PC-3 (cell line): ENCODE measurements at regions not wholly inside any gene's neighbourhood (a gene's known extent, or its start where the extent isn't known, plus 50 kb on each side); places are given as distances from the start of the nearest gene placed in this dataset.

ENCODE experiments used
- ATAC-seq: fragments of 200-7000 bp; cut with Tn5 transposase; 2 replicates; pipeline ENCODE4 v1.9.1; 2020; ENCODE audit warnings: mild to moderate bottlenecking, moderate library complexity
- BruUV-seq: library from RNA; stranded (reverse); fragments of 400-500 nt; replicated peaks from 2 replicates; lab custom pipeline; 2021; lab: Mats Ljungman, UMichigan
- CTCF ChIA-PET: fragments of 300-600 bp; sonication (Branson Sonifier 250); formaldehyde crosslinking; loops from one replicate; lab custom pipeline; 2022; ENCODE audit warnings: antibody characterized with exemption; lab: Charles Lee
- POLR2A ChIA-PET: fragments of 300-600 bp; sonication (Branson Sonifier 250); formaldehyde crosslinking; loops from one replicate; lab custom pipeline; 2022; ENCODE audit warnings: antibody characterized with exemption; ENCODE audit not compliant: unreplicated experiment; lab: Charles Lee
- DNase-seq: peaks from one replicate; pipeline ENCODE4 v3.0.0-alpha.2; 2015
- H2AFZ ChIP-seq: fragments of 300-600 bp; sonication (generic); 2 replicates; pipeline ENCODE4 v1.6.0; 2016; ENCODE audit warnings: antibody characterized with exemption, low read length
- H3F3A ChIP-seq: fragments of 300-600 bp; sonication (generic); one replicate; pipeline ENCODE4 v1.6.0; 2017; ENCODE audit warnings: antibody characterized with exemption, low read length, control low read depth, mild to moderate bottlenecking; ENCODE audit not compliant: unreplicated experiment
- H3K27ac ChIP-seq: fragments of 300-600 bp; sonication (generic); 2 replicates; pipeline ENCODE4 v1.5.1; 2016; ENCODE audit warnings: mild to moderate bottlenecking, low read length
- H3K27me3 ChIP-seq: fragments of 300-600 bp; sonication (generic); 2 replicates; pipeline ENCODE4 v1.6.1; 2016; ENCODE audit warnings: low read length, mixed read lengths
- H3K36me3 ChIP-seq: fragments of 300-600 bp; sonication (generic); 2 replicates; pipeline ENCODE4 v1.6.1; 2016; ENCODE audit warnings: low read depth, mixed run types, low read length, mixed read lengths
- H3K4me1 ChIP-seq: fragments of 300-600 bp; sonication (generic); 2 replicates; pipeline ENCODE4 v1.5.1; 2016; ENCODE audit warnings: low read length; ENCODE audit not compliant: insufficient read depth
- H3K4me2 ChIP-seq: fragments of 300-600 bp; sonication (generic); 2 replicates; pipeline ENCODE4 v1.6.0; 2016; ENCODE audit warnings: low read length
- H3K4me3 ChIP-seq: fragments of 300-600 bp; sonication (generic); 2 replicates; pipeline ENCODE4 v1.5.1; 2016; ENCODE audit warnings: mild to moderate bottlenecking, low read length, mixed read lengths
- H3K79me2 ChIP-seq: fragments of 300-600 bp; sonication (generic); 2 replicates; pipeline ENCODE4 v1.6.1; 2017; ENCODE audit warnings: low read length, mixed read lengths
- H3K9ac ChIP-seq: fragments of 300-600 bp; sonication (generic); 2 replicates; pipeline ENCODE4 v1.6.0; 2016; ENCODE audit warnings: mild to moderate bottlenecking, low read length
- H3K9me2 ChIP-seq: fragments of 300-600 bp; sonication (generic); replicated peaks from 2 replicates; pipeline ENCODE4 v1.6.1; 2016; ENCODE audit warnings: mixed run types, low read length, mixed read lengths
- H3K9me3 ChIP-seq: fragments of 300-600 bp; sonication (generic); 2 replicates; pipeline ENCODE4 v1.6.1; 2016; ENCODE audit warnings: low read length, mixed read lengths
- H4K20me1 ChIP-seq: fragments of 300-600 bp; sonication (generic); 2 replicates; pipeline ENCODE4 v1.6.1; 2016; ENCODE audit warnings: low read length, mixed read lengths
- EZH2 ChIP-seq: fragments of 300-600 bp; sonication (generic); IDR thresholded peaks from one replicate; pipeline ENCODE4 v1.6.1; 2017; ENCODE audit warnings: antibody characterized with exemption, mild to moderate bottlenecking, low read length; ENCODE audit not compliant: unreplicated experiment
- EZH2phosphoT487 ChIP-seq: fragments of 300-600 bp; sonication (generic); IDR thresholded peaks from 2 replicates; pipeline ENCODE4 v1.6.1; 2018; ENCODE audit warnings: mild to moderate bottlenecking, antibody characterized with exemption, low read length, borderline replicate concordance
- intact Hi-C: fragments of 100-400 bp; cut with micrococcal nuclease; formaldehyde crosslinking; loops from 2 replicates; pipeline ENCODE4 v1.9.0; 2023
- TF ChIP-seq, protein P1 (sequence below): fragments of 300-600 bp; sonication (generic); conservative IDR thresholded peaks from 2 replicates; pipeline ENCODE4 v1.5.1; 2017; ENCODE audit warnings: antibody characterized with exemption, low read depth, mild to moderate bottlenecking, low read length

DNA sequence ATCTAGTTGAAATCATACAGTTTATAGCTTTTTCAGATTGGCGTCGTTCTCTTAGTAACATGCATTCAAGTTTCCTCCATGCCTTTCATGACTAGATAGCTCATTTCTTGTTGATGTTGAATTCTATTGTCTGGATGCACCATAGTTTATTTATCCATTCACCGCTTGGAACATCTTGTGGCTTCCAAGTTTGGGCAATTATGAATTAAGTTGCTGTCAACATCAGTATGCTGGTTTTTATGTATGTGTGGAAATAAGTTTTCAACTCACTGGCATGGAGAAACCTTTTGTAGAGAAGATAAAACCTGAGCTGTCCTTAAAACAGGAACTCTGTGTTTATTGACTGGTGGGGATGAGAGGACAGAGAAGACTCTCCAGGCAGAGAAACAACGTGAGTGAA is 248.0 kb downstream of the CDC5L start:
- Histone ChIP-seq H3K9me3 (no peaks in the 10 kb centered on the region), H3F3A (no peaks in the 10 kb centered on the region), H3K27me3 (no peaks in the 10 kb centered on the region; the same call in 1 of the 2 replicates), H3K4me3 (no peak overlapping the region), H3K9ac (no peak overlapping the region), H3K4me2 (no peak overlapping the region), H4K20me1 (no peaks in the 10 kb centered on the region), H3K27ac (no peak overlapping the region), H3K36me3 (no peaks in the 10 kb centered on the region), H3K9me2 (no peaks in the 10 kb centered on the region), H3K79me2 (no peaks in the 10 kb centered on the region), H2AFZ (no peak overlapping the region), H3K4me1 (no peaks in the 10 kb centered on the region)
- DNase-seq, result no peak
- TF ChIP-seq EZH2phosphoT487 (no peak), EZH2 (no peak)
- TF ChIP-seq, protein P1, sequence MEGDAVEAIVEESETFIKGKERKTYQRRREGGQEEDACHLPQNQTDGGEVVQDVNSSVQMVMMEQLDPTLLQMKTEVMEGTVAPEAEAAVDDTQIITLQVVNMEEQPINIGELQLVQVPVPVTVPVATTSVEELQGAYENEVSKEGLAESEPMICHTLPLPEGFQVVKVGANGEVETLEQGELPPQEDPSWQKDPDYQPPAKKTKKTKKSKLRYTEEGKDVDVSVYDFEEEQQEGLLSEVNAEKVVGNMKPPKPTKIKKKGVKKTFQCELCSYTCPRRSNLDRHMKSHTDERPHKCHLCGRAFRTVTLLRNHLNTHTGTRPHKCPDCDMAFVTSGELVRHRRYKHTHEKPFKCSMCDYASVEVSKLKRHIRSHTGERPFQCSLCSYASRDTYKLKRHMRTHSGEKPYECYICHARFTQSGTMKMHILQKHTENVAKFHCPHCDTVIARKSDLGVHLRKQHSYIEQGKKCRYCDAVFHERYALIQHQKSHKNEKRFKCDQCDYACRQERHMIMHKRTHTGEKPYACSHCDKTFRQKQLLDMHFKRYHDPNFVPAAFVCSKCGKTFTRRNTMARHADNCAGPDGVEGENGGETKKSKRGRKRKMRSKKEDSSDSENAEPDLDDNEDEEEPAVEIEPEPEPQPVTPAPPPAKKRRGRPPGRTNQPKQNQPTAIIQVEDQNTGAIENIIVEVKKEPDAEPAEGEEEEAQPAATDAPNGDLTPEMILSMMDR, result no peak
- BruUV-seq, result no TSS peak
- POLR2A ChIA-PET, result no interaction called here
- intact Hi-C loops, result no loop called here
- no peak for ATAC-seq
- CTCF ChIA-PET, result interaction anchor here (0.5 kb wide), 1 partner anchor 276 kb away, joined by 5 read pairs; no protein-coding TSS in a partner anchor

GRCh38 chr6:44636561-44637248 is 249.2 kb downstream of the CDC5L start:
- BruUV-seq, result no TSS peak
- intact Hi-C loops, result no loop called here

More at GRCh38 chr6:44636561-44637248, 249.2 kb downstream of the CDC5L start:
- Histone ChIP-seq H3K79me2 (no peaks in the 10 kb centered on the region), H3F3A (no peaks in the 10 kb centered on the region), H3K9me2 (no peaks in the 10 kb centered on the region), H2AFZ (no peak overlapping the region), H4K20me1 (no peaks in the 10 kb centered on the region), H3K4me3 (no peak overlapping the region), H3K27me3 (no peaks in the 10 kb centered on the region; the same call in 1 of the 2 replicates), H3K36me3 (no peaks in the 10 kb centered on the region), H3K4me2 (no peak overlapping the region), H3K9me3 (no peaks in the 10 kb centered on the region), H3K9ac (no peak overlapping the region), H3K27ac (no peak overlapping the region), H3K4me1 (no peaks in the 10 kb centered on the region)
- CTCF ChIA-PET, result no interaction called here
- POLR2A ChIA-PET, result no interaction called here
- ATAC-seq (no peak), DNase-seq (no peak)
- TF ChIP-seq EZH2phosphoT487, result no peak
- TF ChIP-seq, protein P1, result no peak
- no peak for TF ChIP-seq EZH2
